ENCODE measurements at regions not wholly inside any gene's neighbourhood (a gene's known extent, or its start where the extent isn't known, plus 50 kb on each side); places are given as distances from the start of the nearest gene placed in this dataset.
A peak's percentile ranks its signal among the peaks of the same experiment; 100 is the strongest.

DNA sequence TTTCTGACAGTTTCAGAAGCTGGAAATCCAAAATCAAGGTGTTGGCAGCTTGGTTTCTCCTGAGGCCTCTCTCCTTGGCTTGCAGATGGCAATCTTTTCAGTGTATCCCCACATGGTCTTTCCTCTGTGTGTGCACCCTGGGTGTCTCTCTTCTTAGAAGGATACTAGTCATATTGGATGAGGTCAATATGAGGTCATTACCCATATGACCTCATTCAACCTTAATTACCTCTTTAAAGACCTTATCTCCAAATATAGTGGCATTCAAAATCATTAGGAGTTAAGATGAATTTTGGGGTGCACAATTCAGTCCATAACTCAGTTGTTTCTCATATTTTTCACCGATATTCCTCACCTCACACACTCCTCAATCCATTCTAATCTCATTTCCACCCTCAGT, 92.4 kb upstream of the TGM3 start:
- H3K27me3 Mint-ChIP-seq (ENCODE audit: insufficient read depth, low read depth): no peaks in the 10 kb centered on the region
- DNase-seq (ENCODE audit: low spot score): no peak
- no peaks in the 10 kb centered on the region for H4K20me1 ChIP-seq (ENCODE audit: low read depth)

DNA sequence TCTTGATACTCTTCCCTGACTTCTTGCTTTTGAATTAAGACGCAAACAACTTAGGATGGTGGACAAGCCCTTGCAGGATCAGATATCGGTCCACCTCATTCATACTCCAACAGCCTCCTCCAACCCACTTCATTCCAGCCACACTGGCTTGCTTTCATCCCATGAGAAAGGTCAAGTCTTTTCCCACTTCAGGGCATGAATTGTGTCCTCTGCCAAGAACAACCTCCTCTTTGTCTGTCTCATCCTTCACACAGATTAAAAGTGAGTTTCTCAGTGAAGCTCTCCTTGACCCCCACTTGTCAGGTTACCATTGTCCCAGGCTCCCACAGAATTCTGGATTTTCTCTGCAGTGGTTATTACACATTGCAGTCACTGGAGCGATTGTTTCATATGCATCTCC, 91.8 kb upstream of the TGM3 start:
- no peaks in the 10 kb centered on the region for H3K9me3 Mint-ChIP-seq
- Histone ChIP-seq H4K20me1 (ENCODE audit: low read depth) (no peaks in the 10 kb centered on the region), H3K9ac (no peak overlapping the region), H3K4me1 (no peaks in the 10 kb centered on the region), H3K79me2 (ENCODE audit: low read depth) (no peaks in the 10 kb centered on the region), H2AFZ (replicated peaks) (no peak overlapping the region), H3F3A (ENCODE audit: low read depth) (no peaks in the 10 kb centered on the region), H3K4me2 (no peak overlapping the region), H3K27me3 (peaks cover 27% of the 10 kb centered on the region), H3K36me3 (no peaks in the 10 kb centered on the region), H3K9me3 (ENCODE audit: low read depth) (no peaks in the 10 kb centered on the region), H3K4me3 (no peak overlapping the region), H3K27ac (no peak overlapping the region)
- H3K4me3 Mint-ChIP-seq: no peak overlapping the region
- no peaks in the 10 kb centered on the region for H3K27me3 Mint-ChIP-seq (ENCODE audit: insufficient read depth, low read depth)
- no peak overlapping the region for H3K27ac Mint-ChIP-seq
- no peak for DNase-seq (ENCODE audit: low spot score)
- no peak for TF ChIP-seq EZH2phosphoT487 (IDR thresholded peaks at IDR 0.05)
- no peak for TF ChIP-seq EZH2 (IDR thresholded peaks at IDR 0.05)
- TF ChIP-seq, protein P1, sequence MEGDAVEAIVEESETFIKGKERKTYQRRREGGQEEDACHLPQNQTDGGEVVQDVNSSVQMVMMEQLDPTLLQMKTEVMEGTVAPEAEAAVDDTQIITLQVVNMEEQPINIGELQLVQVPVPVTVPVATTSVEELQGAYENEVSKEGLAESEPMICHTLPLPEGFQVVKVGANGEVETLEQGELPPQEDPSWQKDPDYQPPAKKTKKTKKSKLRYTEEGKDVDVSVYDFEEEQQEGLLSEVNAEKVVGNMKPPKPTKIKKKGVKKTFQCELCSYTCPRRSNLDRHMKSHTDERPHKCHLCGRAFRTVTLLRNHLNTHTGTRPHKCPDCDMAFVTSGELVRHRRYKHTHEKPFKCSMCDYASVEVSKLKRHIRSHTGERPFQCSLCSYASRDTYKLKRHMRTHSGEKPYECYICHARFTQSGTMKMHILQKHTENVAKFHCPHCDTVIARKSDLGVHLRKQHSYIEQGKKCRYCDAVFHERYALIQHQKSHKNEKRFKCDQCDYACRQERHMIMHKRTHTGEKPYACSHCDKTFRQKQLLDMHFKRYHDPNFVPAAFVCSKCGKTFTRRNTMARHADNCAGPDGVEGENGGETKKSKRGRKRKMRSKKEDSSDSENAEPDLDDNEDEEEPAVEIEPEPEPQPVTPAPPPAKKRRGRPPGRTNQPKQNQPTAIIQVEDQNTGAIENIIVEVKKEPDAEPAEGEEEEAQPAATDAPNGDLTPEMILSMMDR (IDR thresholded peaks at IDR 0.05): no peak
- H3K4me1 Mint-ChIP-seq: peaks cover 8% of the 10 kb centered on the region
- H3K36me3 Mint-ChIP-seq: no peaks in the 10 kb centered on the region

More for the DNA sequence above, 92.4 kb upstream of the TGM3 start:
- peaks cover 8% of the 10 kb centered on the region for H3K4me1 Mint-ChIP-seq
- H3K4me3 ChIP-seq: no peak overlapping the region
- H3K79me2 ChIP-seq (ENCODE audit: low read depth): no peaks in the 10 kb centered on the region
- H3K9me3 Mint-ChIP-seq: no peaks in the 10 kb centered on the region
- no peaks in the 10 kb centered on the region for H3F3A ChIP-seq (ENCODE audit: low read depth)
- H3K36me3 Mint-ChIP-seq: no peaks in the 10 kb centered on the region
- no peaks in the 10 kb centered on the region for H3K36me3 ChIP-seq
- H3K27ac Mint-ChIP-seq: no peak overlapping the region
- H3K4me2 ChIP-seq: no peak overlapping the region
- no peak overlapping the region for H3K9ac ChIP-seq
- TF ChIP-seq EZH2phosphoT487 (IDR thresholded peaks at IDR 0.05) (no peak), EZH2 (IDR thresholded peaks at IDR 0.05) (no peak)
- TF ChIP-seq, protein P1 (IDR thresholded peaks at IDR 0.05): no peak
- no peaks in the 10 kb centered on the region for H3K4me1 ChIP-seq
- H3K27ac ChIP-seq: no peak overlapping the region
- H3K4me3 Mint-ChIP-seq: no peak overlapping the region
- H3K9me3 ChIP-seq (ENCODE audit: low read depth): no peaks in the 10 kb centered on the region
- no peak overlapping the region for H2AFZ ChIP-seq (replicated peaks)
- H3K27me3 ChIP-seq: peaks cover 22% of the 10 kb centered on the region

DNA sequence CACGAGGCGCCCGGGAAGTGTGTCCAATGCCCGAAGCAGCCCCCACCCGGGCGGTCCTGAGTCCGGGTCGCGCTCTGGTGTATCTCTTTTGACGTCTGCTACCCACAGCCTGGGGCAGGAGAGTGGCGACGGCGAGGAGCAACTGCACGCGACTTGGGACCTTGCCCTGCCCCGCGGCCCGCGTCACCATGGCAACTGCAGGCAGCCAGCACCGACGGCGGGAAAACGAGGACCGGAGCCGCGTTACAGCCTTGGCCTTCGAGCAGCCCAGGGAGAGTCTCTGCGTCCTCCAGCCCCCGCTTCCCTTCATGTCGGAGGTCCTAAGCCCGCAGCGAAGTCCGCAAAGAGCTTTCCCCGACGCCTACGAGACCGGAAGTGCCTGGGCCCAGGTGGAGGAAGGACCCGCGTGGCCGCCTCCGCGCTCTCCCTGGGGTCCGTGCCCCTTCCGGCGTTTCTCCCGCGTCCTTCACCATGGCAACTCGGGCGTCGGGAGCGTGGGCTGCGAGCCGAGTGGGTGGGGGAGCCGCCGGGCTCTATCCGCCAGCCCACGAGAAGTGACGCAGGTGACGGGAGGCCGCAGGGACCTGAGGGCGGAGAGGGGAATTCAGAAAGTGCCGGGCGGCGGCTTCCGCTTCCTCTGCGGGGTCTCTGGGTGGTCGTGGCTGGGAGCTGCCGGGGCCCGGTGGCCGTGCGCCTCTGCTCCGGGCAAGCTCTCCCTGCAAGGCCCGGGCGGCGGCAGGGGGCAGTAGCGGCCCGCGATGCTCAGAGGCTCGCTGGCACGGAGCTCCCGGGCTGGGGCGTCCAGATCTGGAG, 88.6 kb upstream of the TGM3 start:
- H4K20me1 ChIP-seq (ENCODE audit: low read depth): no peaks in the 10 kb centered on the region
- Mint-ChIP-seq H3K4me3 (peak overlapping the region; percentile 86), H3K9me3 (no peaks in the 10 kb centered on the region), H3K27ac (no peak overlapping the region), H3K4me1 (peaks cover 20% of the 10 kb centered on the region), H3K27me3 (ENCODE audit: insufficient read depth, low read depth) (no peaks in the 10 kb centered on the region), H3K36me3 (no peaks in the 10 kb centered on the region)
- H3K9me3 ChIP-seq (ENCODE audit: low read depth): no peaks in the 10 kb centered on the region
- peak; percentile 92 for DNase-seq (ENCODE audit: low spot score)
- H2AFZ ChIP-seq (replicated peaks): peak overlapping the region; percentile 98
- H3K4me2 ChIP-seq: peak overlapping the region; percentile 81
- H3K4me1 ChIP-seq: no peaks in the 10 kb centered on the region
- no peak overlapping the region for H3K27ac ChIP-seq
- no peaks in the 10 kb centered on the region for H3F3A ChIP-seq (ENCODE audit: low read depth)
- no peaks in the 10 kb centered on the region for H3K79me2 ChIP-seq (ENCODE audit: low read depth)
- peaks cover 29% of the 10 kb centered on the region for H3K27me3 ChIP-seq
- no peak overlapping the region for H3K9ac ChIP-seq
- peak; percentile 54 for TF ChIP-seq EZH2 (IDR thresholded peaks at IDR 0.05)
- peak; percentile 49 for TF ChIP-seq EZH2phosphoT487 (IDR thresholded peaks at IDR 0.05)
- TF ChIP-seq, protein P1 (IDR thresholded peaks at IDR 0.05): peak; percentile 85
- peak overlapping the region; percentile 66 for H3K4me3 ChIP-seq
- H3K36me3 ChIP-seq: no peaks in the 10 kb centered on the region

All from neural progenitor cell (in vitro differentiated cells).